ENCODE measurements at regions not wholly inside any gene's neighbourhood (a gene's known extent, or its start where the extent isn't known, plus 50 kb on each side); places are given as distances from the start of the nearest gene placed in this dataset.

- no peak for TF ChIP-seq POLR2A (IDR thresholded peaks at IDR 0.05)
- no peak for TF ChIP-seq CTCF (IDR thresholded peaks at IDR 0.05)
These were observed 110.3 kb upstream of the PALMD start for GRCh38 chr1:99535470-99536164.
